GM23338 (cell line): ENCODE measurements at regions not wholly inside any gene's neighbourhood (a gene's known extent, or its start where the extent isn't known, plus 50 kb on each side); places are given as distances from the start of the nearest gene placed in this dataset.

Source experiments
- ATAC-seq: fragments of 200-7000 bp; cut with Tn5 transposase; 3 replicates; pipeline ENCODE4 v1.9.1; 2020
- DNase-seq: peaks from one replicate; pipeline ENCODE4 v3.0.0-alpha.2; 2015; ENCODE audit warnings: low spot score
- H2AFZ ChIP-seq: fragments of 200-600 bp; sonication (generic); 2 replicates; pipeline ENCODE4 v1.8.0; 2016; ENCODE audit warnings: antibody characterized with exemption, mild to moderate bottlenecking, moderate library complexity
- H3F3A ChIP-seq: fragments of 200-600 bp; sonication (generic); replicated peaks from 2 replicates; pipeline ENCODE4 v1.8.0; 2017; ENCODE audit warnings: antibody characterized with exemption, mixed run types, low read depth
- H3K27ac ChIP-seq: fragments of 200-600 bp; sonication (generic); 2 replicates; pipeline ENCODE4 v1.6.1; 2016; ENCODE audit warnings: low read depth
- H3K27me3 ChIP-seq: fragments of 200-600 bp; sonication (generic); 2 replicates; pipeline ENCODE4 v1.8.0; 2016; ENCODE audit warnings: mild to moderate bottlenecking, mixed run types, moderate library complexity; ENCODE audit not compliant: insufficient read depth
- H3K36me3 ChIP-seq: fragments of 200-600 bp; sonication (generic); 2 replicates; pipeline ENCODE4 v1.8.0; 2016; ENCODE audit warnings: mild to moderate bottlenecking; ENCODE audit not compliant: insufficient read depth
- H3K4me1 ChIP-seq: fragments of 200-600 bp; sonication (generic); 2 replicates; pipeline ENCODE4 v1.8.0; 2016; ENCODE audit warnings: mild to moderate bottlenecking, moderate library complexity; ENCODE audit not compliant: insufficient read depth
- H3K4me2 ChIP-seq: fragments of 200-600 bp; sonication (generic); 2 replicates; pipeline ENCODE4 v1.7.1; 2017; ENCODE audit warnings: mixed run types
- H3K4me3 ChIP-seq: fragments of 200-600 bp; sonication (generic); 2 replicates; pipeline ENCODE4 v1.6.1; 2016; ENCODE audit warnings: mixed run types
- H3K79me2 ChIP-seq: fragments of 200-600 bp; sonication (generic); replicated peaks from 2 replicates; pipeline ENCODE4 v1.8.0; 2017; ENCODE audit warnings: mild to moderate bottlenecking; ENCODE audit not compliant: insufficient read depth
- H3K9me2 ChIP-seq: fragments of 200-600 bp; sonication (generic); 2 replicates; pipeline ENCODE4 v1.8.0; 2017; ENCODE audit not compliant: insufficient read depth
- H4K20me1 ChIP-seq: fragments of 200-600 bp; sonication (generic); replicated peaks from 2 replicates; pipeline ENCODE4 v1.8.0; 2017; ENCODE audit warnings: mild to moderate bottlenecking; ENCODE audit not compliant: insufficient read depth
- H3K27ac Mint-ChIP-seq: 2 replicates; pipeline ENCODE4 v1.8.0; 2020; ENCODE audit warnings: inconsistent platforms, mild to moderate bottlenecking, moderate library complexity, mixed read lengths
- H3K27me3 Mint-ChIP-seq: 3 replicates; pipeline ENCODE4 v1.8.0; 2022; ENCODE audit warnings: low read depth, mild to moderate bottlenecking, moderate library complexity, mixed read lengths, inconsistent platforms; ENCODE audit not compliant: insufficient read depth, poor library complexity
- H3K36me3 Mint-ChIP-seq: 3 replicates; pipeline ENCODE4 v1.8.0; 2021; ENCODE audit warnings: low read depth, mild to moderate bottlenecking, inconsistent platforms, moderate library complexity, mixed read lengths
- H3K4me1 Mint-ChIP-seq: 3 replicates; pipeline ENCODE4 v1.8.0; 2020; ENCODE audit warnings: mild to moderate bottlenecking, inconsistent platforms, mixed read lengths
- H3K4me3 Mint-ChIP-seq: 3 replicates; pipeline ENCODE4 v1.8.0; 2021; ENCODE audit warnings: moderate library complexity, mild to moderate bottlenecking, inconsistent platforms, mixed read lengths
- H3K9me3 Mint-ChIP-seq: 3 replicates; pipeline ENCODE4 v1.8.0; 2020; ENCODE audit warnings: moderate library complexity, mild to moderate bottlenecking, inconsistent platforms, mixed read lengths
- CREB1 ChIP-seq: fragments of 250-450 bp; sonication (Bioruptor Pico); IDR thresholded peaks from 2 replicates; pipeline ENCODE4 v1.5.0; 2020; ENCODE audit warnings: low read depth, mild to moderate bottlenecking, moderate library complexity
- EZH2 ChIP-seq: fragments of 200-600 bp; sonication (generic); IDR thresholded peaks from one replicate; pipeline ENCODE4 v1.8.0; 2017; ENCODE audit warnings: antibody characterized with exemption, mild to moderate bottlenecking, low read depth; ENCODE audit not compliant: unreplicated experiment
- EZH2phosphoT487 ChIP-seq: fragments of 200-600 bp; sonication (generic); IDR thresholded peaks from one replicate; pipeline ENCODE4 v1.8.1; 2018; ENCODE audit warnings: antibody characterized with exemption; ENCODE audit not compliant: unreplicated experiment
- JUNB ChIP-seq: IDR thresholded peaks from one replicate; pipeline ENCODE4 v1.6.1; 2016; ENCODE audit warnings: antibody characterized with exemption; ENCODE audit not compliant: unreplicated experiment
- NANOG ChIP-seq: IDR thresholded peaks from 2 replicates; pipeline ENCODE4 v1.6.1; 2016; ENCODE audit warnings: antibody characterized with exemption, borderline replicate concordance
- POLR2AphosphoS5 ChIP-seq: IDR thresholded peaks from 2 replicates; pipeline ENCODE4 v1.6.1; 2016; ENCODE audit warnings: antibody characterized with exemption, low read depth
- STAT1 ChIP-seq: IDR thresholded peaks from one replicate; pipeline ENCODE4 v1.6.1; 2016; ENCODE audit warnings: antibody characterized with exemption; ENCODE audit not compliant: unreplicated experiment
- ZNF114 ChIP-seq: fragments of 250-450 bp; sonication (Bioruptor Pico); IDR thresholded peaks from 2 replicates; pipeline ENCODE4 v1.5.0; 2020; ENCODE audit warnings: mild to moderate bottlenecking, moderate library complexity
- ZNF331 ChIP-seq: fragments of 250-450 bp; sonication (Bioruptor Pico); IDR thresholded peaks from 2 replicates; pipeline ENCODE4 v1.5.0; 2020; ENCODE audit warnings: low read depth, mild to moderate bottlenecking, moderate library complexity
- TF ChIP-seq, protein P1 (sequence below), 2 experiments: fragments of 200-600 bp in 1 of 2; sonication (generic) in 1 of 2; conservative IDR thresholded peaks; 2 replicates each; pipeline versions ENCODE4 v1.5.1 to v1.6.1; 2016 to 2017; ENCODE audit warnings: antibody characterized with exemption in 2 of 2, low read depth in 2 of 2, mild to moderate bottlenecking in 2 of 2, moderate library complexity in 1 of 2
- TF ChIP-seq, protein P2 (sequence below): IDR thresholded peaks from 2 replicates; pipeline ENCODE4 v1.6.1; 2016; ENCODE audit warnings: antibody characterized with exemption
- TF ChIP-seq, protein P3 (sequence below): IDR thresholded peaks from one replicate; pipeline ENCODE4 v1.6.1; 2018; ENCODE audit warnings: antibody characterized with exemption; ENCODE audit not compliant: unreplicated experiment
- TF ChIP-seq, protein P4 (sequence below): fragments of 250-450 bp; sonication (Bioruptor Pico); IDR thresholded peaks from 2 replicates; pipeline ENCODE4 v1.5.0; 2020; ENCODE audit warnings: mild to moderate bottlenecking, moderate library complexity

DNA sequence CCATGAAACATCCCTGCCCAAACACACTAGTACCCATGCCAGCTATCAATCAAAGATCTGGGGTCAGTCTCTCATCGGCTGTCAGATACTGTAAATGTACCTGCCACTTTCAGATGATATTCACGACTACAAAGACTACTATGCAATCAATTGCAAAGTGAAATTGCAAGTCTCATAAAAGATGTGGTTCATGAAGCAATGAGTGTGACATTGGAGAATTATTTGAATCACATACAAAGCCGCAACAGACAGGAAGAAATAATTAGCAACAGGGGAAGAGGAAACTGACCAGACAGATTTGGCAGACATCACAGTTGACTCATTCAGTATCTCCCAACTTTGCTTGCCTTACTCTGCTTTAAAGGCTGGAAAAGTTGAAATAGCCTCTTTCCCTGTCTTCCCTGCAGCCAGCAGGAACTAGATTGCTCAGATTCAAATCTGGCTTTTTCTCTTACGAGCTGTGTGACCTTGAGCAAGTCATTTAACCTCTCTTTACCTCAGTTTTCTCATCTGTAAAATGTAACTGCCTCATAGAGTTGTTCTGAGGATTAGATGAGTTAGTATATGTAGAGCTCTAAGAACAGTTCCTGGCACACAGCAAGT is 95.7 kb upstream of the C3orf80 start:
- TF ChIP-seq, protein P1, sequence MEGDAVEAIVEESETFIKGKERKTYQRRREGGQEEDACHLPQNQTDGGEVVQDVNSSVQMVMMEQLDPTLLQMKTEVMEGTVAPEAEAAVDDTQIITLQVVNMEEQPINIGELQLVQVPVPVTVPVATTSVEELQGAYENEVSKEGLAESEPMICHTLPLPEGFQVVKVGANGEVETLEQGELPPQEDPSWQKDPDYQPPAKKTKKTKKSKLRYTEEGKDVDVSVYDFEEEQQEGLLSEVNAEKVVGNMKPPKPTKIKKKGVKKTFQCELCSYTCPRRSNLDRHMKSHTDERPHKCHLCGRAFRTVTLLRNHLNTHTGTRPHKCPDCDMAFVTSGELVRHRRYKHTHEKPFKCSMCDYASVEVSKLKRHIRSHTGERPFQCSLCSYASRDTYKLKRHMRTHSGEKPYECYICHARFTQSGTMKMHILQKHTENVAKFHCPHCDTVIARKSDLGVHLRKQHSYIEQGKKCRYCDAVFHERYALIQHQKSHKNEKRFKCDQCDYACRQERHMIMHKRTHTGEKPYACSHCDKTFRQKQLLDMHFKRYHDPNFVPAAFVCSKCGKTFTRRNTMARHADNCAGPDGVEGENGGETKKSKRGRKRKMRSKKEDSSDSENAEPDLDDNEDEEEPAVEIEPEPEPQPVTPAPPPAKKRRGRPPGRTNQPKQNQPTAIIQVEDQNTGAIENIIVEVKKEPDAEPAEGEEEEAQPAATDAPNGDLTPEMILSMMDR (conservative IDR thresholded peaks at IDR 0.05; ENCODE audit: low read depth in 2 of 2) = no peak
- TF ChIP-seq STAT1 = no peak
- no peak for TF ChIP-seq ZNF114 (CRISPR knock-in tag)
- TF ChIP-seq, protein P2, sequence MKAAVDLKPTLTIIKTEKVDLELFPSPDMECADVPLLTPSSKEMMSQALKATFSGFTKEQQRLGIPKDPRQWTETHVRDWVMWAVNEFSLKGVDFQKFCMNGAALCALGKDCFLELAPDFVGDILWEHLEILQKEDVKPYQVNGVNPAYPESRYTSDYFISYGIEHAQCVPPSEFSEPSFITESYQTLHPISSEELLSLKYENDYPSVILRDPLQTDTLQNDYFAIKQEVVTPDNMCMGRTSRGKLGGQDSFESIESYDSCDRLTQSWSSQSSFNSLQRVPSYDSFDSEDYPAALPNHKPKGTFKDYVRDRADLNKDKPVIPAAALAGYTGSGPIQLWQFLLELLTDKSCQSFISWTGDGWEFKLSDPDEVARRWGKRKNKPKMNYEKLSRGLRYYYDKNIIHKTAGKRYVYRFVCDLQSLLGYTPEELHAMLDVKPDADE = no peak
- no peak for TF ChIP-seq EZH2
- no peak for TF ChIP-seq EZH2phosphoT487
- TF ChIP-seq NANOG = no peak
- no peak for TF ChIP-seq CREB1 (CRISPR knock-in tag)
- TF ChIP-seq POLR2AphosphoS5 = no peak
- no peak for TF ChIP-seq JUNB
- TF ChIP-seq, protein P3, sequence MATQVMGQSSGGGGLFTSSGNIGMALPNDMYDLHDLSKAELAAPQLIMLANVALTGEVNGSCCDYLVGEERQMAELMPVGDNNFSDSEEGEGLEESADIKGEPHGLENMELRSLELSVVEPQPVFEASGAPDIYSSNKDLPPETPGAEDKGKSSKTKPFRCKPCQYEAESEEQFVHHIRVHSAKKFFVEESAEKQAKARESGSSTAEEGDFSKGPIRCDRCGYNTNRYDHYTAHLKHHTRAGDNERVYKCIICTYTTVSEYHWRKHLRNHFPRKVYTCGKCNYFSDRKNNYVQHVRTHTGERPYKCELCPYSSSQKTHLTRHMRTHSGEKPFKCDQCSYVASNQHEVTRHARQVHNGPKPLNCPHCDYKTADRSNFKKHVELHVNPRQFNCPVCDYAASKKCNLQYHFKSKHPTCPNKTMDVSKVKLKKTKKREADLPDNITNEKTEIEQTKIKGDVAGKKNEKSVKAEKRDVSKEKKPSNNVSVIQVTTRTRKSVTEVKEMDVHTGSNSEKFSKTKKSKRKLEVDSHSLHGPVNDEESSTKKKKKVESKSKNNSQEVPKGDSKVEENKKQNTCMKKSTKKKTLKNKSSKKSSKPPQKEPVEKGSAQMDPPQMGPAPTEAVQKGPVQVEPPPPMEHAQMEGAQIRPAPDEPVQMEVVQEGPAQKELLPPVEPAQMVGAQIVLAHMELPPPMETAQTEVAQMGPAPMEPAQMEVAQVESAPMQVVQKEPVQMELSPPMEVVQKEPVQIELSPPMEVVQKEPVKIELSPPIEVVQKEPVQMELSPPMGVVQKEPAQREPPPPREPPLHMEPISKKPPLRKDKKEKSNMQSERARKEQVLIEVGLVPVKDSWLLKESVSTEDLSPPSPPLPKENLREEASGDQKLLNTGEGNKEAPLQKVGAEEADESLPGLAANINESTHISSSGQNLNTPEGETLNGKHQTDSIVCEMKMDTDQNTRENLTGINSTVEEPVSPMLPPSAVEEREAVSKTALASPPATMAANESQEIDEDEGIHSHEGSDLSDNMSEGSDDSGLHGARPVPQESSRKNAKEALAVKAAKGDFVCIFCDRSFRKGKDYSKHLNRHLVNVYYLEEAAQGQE = no peak
- TF ChIP-seq, protein P4, sequence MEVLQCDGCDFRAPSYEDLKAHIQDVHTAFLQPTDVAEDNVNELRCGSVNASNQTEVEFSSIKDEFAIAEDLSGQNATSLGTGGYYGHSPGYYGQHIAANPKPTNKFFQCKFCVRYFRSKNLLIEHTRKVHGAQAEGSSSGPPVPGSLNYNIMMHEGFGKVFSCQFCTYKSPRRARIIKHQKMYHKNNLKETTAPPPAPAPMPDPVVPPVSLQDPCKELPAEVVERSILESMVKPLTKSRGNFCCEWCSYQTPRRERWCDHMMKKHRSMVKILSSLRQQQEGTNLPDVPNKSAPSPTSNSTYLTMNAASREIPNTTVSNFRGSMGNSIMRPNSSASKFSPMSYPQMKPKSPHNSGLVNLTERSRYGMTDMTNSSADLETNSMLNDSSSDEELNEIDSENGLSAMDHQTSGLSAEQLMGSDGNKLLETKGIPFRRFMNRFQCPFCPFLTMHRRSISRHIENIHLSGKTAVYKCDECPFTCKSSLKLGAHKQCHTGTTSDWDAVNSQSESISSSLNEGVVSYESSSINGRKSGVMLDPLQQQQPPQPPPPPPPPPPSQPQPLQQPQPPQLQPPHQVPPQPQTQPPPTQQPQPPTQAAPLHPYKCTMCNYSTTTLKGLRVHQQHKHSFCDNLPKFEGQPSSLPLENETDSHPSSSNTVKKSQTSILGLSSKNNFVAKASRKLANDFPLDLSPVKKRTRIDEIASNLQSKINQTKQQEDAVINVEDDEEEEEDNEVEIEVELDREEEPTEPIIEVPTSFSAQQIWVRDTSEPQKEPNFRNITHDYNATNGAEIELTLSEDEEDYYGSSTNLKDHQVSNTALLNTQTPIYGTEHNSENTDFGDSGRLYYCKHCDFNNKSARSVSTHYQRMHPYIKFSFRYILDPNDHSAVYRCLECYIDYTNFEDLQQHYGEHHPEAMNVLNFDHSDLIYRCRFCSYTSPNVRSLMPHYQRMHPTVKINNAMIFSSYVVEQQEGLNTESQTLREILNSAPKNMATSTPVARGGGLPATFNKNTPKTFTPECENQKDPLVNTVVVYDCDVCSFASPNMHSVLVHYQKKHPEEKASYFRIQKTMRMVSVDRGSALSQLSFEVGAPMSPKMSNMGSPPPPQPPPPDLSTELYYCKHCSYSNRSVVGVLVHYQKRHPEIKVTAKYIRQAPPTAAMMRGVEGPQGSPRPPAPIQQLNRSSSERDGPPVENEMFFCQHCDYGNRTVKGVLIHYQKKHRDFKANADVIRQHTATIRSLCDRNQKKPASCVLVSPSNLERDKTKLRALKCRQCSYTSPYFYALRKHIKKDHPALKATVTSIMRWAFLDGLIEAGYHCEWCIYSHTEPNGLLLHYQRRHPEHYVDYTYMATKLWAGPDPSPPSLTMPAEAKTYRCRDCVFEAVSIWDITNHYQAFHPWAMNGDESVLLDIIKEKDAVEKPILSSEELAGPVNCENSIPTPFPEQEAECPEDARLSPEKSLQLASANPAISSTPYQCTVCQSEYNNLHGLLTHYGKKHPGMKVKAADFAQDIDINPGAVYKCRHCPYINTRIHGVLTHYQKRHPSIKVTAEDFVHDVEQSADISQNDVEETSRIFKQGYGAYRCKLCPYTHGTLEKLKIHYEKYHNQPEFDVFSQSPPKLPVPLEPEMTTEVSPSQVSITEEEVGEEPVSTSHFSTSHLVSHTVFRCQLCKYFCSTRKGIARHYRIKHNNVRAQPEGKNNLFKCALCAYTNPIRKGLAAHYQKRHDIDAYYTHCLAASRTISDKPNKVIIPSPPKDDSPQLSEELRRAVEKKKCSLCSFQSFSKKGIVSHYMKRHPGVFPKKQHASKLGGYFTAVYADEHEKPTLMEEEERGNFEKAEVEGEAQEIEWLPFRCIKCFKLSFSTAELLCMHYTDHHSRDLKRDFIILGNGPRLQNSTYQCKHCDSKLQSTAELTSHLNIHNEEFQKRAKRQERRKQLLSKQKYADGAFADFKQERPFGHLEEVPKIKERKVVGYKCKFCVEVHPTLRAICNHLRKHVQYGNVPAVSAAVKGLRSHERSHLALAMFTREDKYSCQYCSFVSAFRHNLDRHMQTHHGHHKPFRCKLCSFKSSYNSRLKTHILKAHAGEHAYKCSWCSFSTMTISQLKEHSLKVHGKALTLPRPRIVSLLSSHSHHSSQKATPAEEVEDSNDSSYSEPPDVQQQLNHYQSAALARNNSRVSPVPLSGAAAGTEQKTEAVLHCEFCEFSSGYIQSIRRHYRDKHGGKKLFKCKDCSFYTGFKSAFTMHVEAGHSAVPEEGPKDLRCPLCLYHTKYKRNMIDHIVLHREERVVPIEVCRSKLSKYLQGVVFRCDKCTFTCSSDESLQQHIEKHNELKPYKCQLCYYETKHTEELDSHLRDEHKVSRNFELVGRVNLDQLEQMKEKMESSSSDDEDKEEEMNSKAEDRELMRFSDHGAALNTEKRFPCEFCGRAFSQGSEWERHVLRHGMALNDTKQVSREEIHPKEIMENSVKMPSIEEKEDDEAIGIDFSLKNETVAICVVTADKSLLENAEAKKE = no peak
- TF ChIP-seq ZNF331 = no peak
- Histone ChIP-seq H3K9me2 (peaks cover 7% of the 10 kb centered on the region), H2AFZ (no peak overlapping the region), H4K20me1 (no peaks in the 10 kb centered on the region), H3K27ac (no peak overlapping the region), H3F3A (no peaks in the 10 kb centered on the region), H3K4me2 (no peak overlapping the region), H3K36me3 (no peaks in the 10 kb centered on the region), H3K27me3 (no peaks in the 10 kb centered on the region), H3K4me1 (no peaks in the 10 kb centered on the region), H3K4me3 (no peak overlapping the region), H3K79me2 (no peaks in the 10 kb centered on the region)
- no peak for ATAC-seq
- no peaks in the 10 kb centered on the region for H3K9me3 Mint-ChIP-seq
- H3K36me3 Mint-ChIP-seq = no peaks in the 10 kb centered on the region
- H3K27ac Mint-ChIP-seq = no peak overlapping the region
- H3K27me3 Mint-ChIP-seq = peaks cover 2% of the 10 kb centered on the region
- no peak for DNase-seq
- H3K4me3 Mint-ChIP-seq = no peak overlapping the region
- no peaks in the 10 kb centered on the region; the same call in 1 of the 3 replicates for H3K4me1 Mint-ChIP-seq
